NB4 (cell line): ENCODE measurements at regions not wholly inside any gene's neighbourhood (a gene's known extent, or its start where the extent isn't known, plus 50 kb on each side); places are given as distances from the start of the nearest gene placed in this dataset.

Experiments used
- DNase-seq: peaks from one replicate; pipeline ENCODE4 v3.0.0; 2010; ENCODE audit warnings: low read depth
- H3K4me3 ChIP-seq: one replicate; pipeline ENCODE4 v1.5.1; 2011; ENCODE audit warnings: mild to moderate bottlenecking, low read depth, low read length, moderate library complexity
- MYC ChIP-seq: IDR thresholded peaks from 2 replicates; pipeline ENCODE4 v1.6.1; 2011; ENCODE audit warnings: low read depth, low read length
- POLR2A ChIP-seq: IDR thresholded peaks from 2 replicates; pipeline ENCODE4 v1.6.1; 2011; ENCODE audit warnings: mild to moderate bottlenecking; ENCODE audit not compliant: insufficient read length; ENCODE audit errors: extremely low read depth
- TF ChIP-seq, protein P1 (sequence below): IDR thresholded peaks from one replicate; pipeline ENCODE4 v1.5.1; 2012; ENCODE audit warnings: low read depth, low read length
- TF ChIP-seq, protein P2 (sequence below): IDR thresholded peaks from 2 replicates; pipeline ENCODE4 v1.6.1; 2011; ENCODE audit warnings: low read depth, low read length

DNA sequence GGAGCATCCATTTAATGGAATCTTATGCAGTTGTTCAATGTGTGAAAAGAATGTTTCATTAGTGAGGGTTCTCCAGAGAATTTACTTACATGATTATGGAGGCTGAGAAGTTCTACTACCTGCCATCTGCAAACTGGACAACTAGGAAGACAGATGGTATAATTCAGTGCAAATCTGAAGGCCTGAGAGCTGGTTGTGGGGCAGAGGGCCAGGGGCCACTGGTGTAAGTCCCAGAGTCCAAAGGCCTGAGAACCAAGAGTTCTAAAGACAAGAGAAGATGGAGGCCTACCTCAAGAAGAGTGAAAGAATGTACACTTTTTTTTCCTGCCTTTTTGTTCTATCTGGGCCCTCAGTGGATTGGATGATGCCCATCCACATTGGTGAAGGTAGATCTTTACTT is 114.8 kb downstream of the DDX1 start:
- TF ChIP-seq, protein P1, sequence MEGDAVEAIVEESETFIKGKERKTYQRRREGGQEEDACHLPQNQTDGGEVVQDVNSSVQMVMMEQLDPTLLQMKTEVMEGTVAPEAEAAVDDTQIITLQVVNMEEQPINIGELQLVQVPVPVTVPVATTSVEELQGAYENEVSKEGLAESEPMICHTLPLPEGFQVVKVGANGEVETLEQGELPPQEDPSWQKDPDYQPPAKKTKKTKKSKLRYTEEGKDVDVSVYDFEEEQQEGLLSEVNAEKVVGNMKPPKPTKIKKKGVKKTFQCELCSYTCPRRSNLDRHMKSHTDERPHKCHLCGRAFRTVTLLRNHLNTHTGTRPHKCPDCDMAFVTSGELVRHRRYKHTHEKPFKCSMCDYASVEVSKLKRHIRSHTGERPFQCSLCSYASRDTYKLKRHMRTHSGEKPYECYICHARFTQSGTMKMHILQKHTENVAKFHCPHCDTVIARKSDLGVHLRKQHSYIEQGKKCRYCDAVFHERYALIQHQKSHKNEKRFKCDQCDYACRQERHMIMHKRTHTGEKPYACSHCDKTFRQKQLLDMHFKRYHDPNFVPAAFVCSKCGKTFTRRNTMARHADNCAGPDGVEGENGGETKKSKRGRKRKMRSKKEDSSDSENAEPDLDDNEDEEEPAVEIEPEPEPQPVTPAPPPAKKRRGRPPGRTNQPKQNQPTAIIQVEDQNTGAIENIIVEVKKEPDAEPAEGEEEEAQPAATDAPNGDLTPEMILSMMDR: no peak
- TF ChIP-seq MYC (no peak), POLR2A (no peak)
- TF ChIP-seq, protein P2, sequence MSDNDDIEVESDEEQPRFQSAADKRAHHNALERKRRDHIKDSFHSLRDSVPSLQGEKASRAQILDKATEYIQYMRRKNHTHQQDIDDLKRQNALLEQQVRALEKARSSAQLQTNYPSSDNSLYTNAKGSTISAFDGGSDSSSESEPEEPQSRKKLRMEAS: no peak

DNA sequence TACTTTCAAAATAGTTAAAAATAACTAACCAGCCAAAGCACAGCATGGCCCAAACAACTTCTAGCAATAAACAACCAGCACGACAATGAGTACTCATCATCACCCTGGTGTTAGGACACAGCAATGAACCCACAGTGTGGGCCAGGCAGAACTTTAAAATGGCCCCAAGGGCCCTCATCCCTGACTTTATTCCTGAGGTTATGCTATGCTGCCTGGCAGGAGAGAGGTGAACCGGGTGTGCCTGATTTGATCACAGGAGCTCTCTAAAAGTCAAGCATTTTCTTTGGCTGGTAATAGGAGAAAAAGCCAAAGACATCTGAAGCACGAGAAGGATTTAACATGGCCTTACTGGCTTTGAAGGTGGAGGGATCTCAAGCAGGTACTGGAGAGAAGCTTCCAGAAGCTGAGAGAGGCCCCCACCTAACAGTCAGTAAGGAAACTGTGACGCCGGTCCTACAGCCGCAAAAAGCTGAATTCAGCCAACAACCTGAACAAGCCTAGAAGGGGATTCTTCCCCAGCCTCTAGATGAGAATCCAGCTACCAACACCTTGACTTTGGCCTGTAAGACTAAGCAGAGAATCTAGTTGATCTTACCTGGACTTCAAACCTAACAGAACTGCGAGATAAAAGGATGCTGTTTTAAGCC is 115.4 kb downstream of the DDX1 start:
- no peak overlapping the region for H3K4me3 ChIP-seq
- DNase-seq: no peak
- TF ChIP-seq, protein P2: no peak
- TF ChIP-seq, protein P1: no peak
- no peak for TF ChIP-seq POLR2A
- no peak for TF ChIP-seq MYC

More for the DNA sequence above, 114.8 kb downstream of the DDX1 start:
- H3K4me3 ChIP-seq: no peak overlapping the region
- DNase-seq: no peak

DNA sequence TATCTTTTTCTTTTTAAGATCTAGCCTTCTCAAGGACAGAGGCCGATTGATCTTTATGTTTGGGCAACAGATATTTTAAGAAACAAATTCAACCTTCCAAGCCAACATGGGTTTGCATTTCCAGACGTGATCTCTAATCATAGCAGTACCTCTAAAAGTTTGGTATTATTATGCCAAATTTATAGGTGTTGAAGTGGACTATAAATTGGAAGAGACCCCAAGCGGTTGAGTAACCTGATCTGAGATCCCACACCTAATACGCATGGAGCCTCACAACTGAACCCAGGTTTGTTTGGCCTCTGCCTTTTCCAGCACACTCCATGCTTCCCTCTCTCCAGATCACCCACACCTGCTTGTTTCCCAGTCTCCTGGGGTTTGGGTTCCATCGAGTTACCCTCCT is 116.5 kb downstream of the DDX1 start:
- no peak for DNase-seq
- TF ChIP-seq, protein P2: no peak
- no peak for TF ChIP-seq MYC
- H3K4me3 ChIP-seq: no peak overlapping the region

DNA sequence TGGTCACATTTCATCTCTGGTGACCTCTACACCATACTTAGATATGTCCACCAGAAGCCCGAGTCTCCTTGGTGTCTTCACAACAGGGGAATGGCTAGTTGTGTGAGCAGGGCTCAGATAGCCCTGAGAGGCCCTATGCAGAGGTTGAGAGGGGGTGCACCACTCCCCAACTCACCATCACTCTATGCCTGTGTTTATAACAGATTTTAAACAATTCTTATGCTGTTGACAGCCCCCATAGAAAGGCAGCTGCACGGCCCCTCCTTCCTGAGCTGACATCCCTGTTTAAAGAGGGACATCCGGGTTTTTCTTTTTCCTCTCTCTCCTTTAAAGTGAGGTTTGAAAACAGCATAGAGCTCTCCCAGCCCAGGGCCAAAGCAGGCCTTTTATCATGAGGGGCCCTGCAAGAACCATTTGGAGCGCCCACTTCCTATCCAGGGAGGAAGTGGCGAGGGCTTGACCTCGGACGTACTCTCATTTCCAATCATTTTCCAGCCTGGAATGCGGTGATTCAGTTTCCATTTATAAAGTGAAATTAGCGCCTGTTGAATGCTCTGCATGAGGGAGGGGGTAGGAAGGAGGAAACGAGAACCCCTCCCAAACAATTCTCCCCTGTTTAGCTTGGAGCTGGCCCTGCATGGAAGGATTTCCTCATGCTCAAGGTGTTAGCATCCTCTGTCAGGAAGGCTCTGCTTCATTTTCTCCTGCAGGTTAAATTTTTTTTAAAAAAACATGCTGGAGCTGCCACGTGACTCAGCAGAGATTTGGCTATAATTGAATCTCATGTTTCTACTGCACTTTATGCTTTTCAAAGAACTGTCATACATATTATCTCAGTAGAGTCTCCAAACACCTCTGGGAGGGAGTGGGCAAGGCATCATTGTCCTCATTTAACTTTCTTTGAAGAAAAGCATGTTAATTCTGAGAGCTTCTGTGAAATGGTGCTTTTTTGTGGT is 117.5 kb downstream of the DDX1 start:
- no peak for TF ChIP-seq MYC
- TF ChIP-seq, protein P2: no peak
- TF ChIP-seq, protein P1: no peak
- no peak for TF ChIP-seq POLR2A

DNA sequence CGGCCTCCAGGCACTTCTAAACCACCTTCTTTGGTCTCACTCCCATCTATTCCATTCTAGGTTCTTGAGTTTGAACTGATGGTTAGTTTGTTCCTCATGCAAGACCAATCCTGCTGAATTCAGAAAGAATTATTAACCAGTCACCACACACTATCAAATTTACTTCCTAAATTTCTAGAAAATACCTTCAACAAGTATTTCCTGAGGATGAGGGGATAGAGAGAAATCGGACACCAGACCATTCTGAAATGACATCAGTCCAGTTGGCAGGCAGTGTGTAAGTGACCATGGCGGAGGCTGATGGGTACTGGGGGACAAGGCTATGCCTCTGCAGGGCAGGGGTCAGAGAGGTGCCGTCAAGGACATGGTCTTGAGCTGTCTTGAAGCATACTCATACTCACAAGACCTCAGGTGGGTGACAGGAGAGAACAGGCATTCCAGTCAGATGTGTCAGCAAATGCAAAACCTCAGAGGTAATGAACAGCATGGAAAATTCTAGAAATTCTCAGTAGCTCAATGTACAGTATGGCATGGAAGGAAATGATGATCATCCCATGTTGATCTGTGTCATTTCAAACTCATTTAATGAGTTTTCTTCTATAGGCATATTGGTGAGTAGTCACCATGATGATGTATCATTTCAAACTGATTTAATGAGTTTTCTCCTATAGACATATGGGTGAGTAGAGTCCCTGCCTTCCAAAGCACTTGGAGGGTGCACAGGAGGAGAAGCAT is 119.6 kb downstream of the DDX1 start:
- DNase-seq: no peak
- TF ChIP-seq POLR2A (no peak), MYC (no peak)
- TF ChIP-seq, protein P2: no peak
- TF ChIP-seq, protein P1: no peak
- no peak overlapping the region for H3K4me3 ChIP-seq

More for the DNA sequence above, 117.5 kb downstream of the DDX1 start:
- no peak for DNase-seq
- no peak overlapping the region for H3K4me3 ChIP-seq
